GM23338 (cell line): ENCODE measurements at regions not wholly inside any gene's neighbourhood (a gene's known extent, or its start where the extent isn't known, plus 50 kb on each side); places are given as distances from the start of the nearest gene placed in this dataset.

Experiments
- CREB1 ChIP-seq: fragments of 250-450 bp; sonication (Bioruptor Pico); IDR thresholded peaks from 2 replicates; pipeline ENCODE4 v1.5.0; 2020; ENCODE audit warnings: low read depth, mild to moderate bottlenecking, moderate library complexity
- EZH2 ChIP-seq: fragments of 200-600 bp; sonication (generic); IDR thresholded peaks from one replicate; pipeline ENCODE4 v1.8.0; 2017; ENCODE audit warnings: antibody characterized with exemption, mild to moderate bottlenecking, low read depth; ENCODE audit not compliant: unreplicated experiment
- EZH2phosphoT487 ChIP-seq: fragments of 200-600 bp; sonication (generic); IDR thresholded peaks from one replicate; pipeline ENCODE4 v1.8.1; 2018; ENCODE audit warnings: antibody characterized with exemption; ENCODE audit not compliant: unreplicated experiment
- JUNB ChIP-seq: IDR thresholded peaks from one replicate; pipeline ENCODE4 v1.6.1; 2016; ENCODE audit warnings: antibody characterized with exemption; ENCODE audit not compliant: unreplicated experiment
- NANOG ChIP-seq: IDR thresholded peaks from 2 replicates; pipeline ENCODE4 v1.6.1; 2016; ENCODE audit warnings: antibody characterized with exemption, borderline replicate concordance
- POLR2AphosphoS5 ChIP-seq: IDR thresholded peaks from 2 replicates; pipeline ENCODE4 v1.6.1; 2016; ENCODE audit warnings: antibody characterized with exemption, low read depth
- REST ChIP-seq: IDR thresholded peaks from one replicate; pipeline ENCODE4 v1.6.1; 2018; ENCODE audit warnings: antibody characterized with exemption; ENCODE audit not compliant: unreplicated experiment
- STAT1 ChIP-seq: IDR thresholded peaks from one replicate; pipeline ENCODE4 v1.6.1; 2016; ENCODE audit warnings: antibody characterized with exemption; ENCODE audit not compliant: unreplicated experiment
- ZNF114 ChIP-seq: fragments of 250-450 bp; sonication (Bioruptor Pico); IDR thresholded peaks from 2 replicates; pipeline ENCODE4 v1.5.0; 2020; ENCODE audit warnings: mild to moderate bottlenecking, moderate library complexity
- ZNF331 ChIP-seq: fragments of 250-450 bp; sonication (Bioruptor Pico); IDR thresholded peaks from 2 replicates; pipeline ENCODE4 v1.5.0; 2020; ENCODE audit warnings: low read depth, mild to moderate bottlenecking, moderate library complexity
- TF ChIP-seq, protein P1 (sequence below), 2 experiments: fragments of 200-600 bp in 1 of 2; sonication (generic) in 1 of 2; conservative IDR thresholded peaks; 2 replicates each; pipeline versions ENCODE4 v1.5.1 to v1.6.1; 2016 to 2017; ENCODE audit warnings: antibody characterized with exemption in 2 of 2, low read depth in 2 of 2, mild to moderate bottlenecking in 2 of 2, moderate library complexity in 1 of 2
- TF ChIP-seq, protein P2 (sequence below): fragments of 250-450 bp; sonication (Bioruptor Pico); IDR thresholded peaks from 2 replicates; pipeline ENCODE4 v1.5.0; 2020; ENCODE audit warnings: mild to moderate bottlenecking, moderate library complexity
- TF ChIP-seq, protein P3 (sequence below): IDR thresholded peaks from 2 replicates; pipeline ENCODE4 v1.6.1; 2016; ENCODE audit warnings: antibody characterized with exemption

GRCh38 chr1:54460861-54461387, 54.7 kb upstream of the SSBP3 start:
- TF ChIP-seq REST (no peak), POLR2AphosphoS5 (no peak), EZH2 (no peak), CREB1 (CRISPR knock-in tag) (no peak), STAT1 (no peak), NANOG (no peak), JUNB (no peak), EZH2phosphoT487 (no peak), ZNF114 (CRISPR knock-in tag) (no peak), ZNF331 (CRISPR knock-in tag) (no peak)
- TF ChIP-seq, protein P1, sequence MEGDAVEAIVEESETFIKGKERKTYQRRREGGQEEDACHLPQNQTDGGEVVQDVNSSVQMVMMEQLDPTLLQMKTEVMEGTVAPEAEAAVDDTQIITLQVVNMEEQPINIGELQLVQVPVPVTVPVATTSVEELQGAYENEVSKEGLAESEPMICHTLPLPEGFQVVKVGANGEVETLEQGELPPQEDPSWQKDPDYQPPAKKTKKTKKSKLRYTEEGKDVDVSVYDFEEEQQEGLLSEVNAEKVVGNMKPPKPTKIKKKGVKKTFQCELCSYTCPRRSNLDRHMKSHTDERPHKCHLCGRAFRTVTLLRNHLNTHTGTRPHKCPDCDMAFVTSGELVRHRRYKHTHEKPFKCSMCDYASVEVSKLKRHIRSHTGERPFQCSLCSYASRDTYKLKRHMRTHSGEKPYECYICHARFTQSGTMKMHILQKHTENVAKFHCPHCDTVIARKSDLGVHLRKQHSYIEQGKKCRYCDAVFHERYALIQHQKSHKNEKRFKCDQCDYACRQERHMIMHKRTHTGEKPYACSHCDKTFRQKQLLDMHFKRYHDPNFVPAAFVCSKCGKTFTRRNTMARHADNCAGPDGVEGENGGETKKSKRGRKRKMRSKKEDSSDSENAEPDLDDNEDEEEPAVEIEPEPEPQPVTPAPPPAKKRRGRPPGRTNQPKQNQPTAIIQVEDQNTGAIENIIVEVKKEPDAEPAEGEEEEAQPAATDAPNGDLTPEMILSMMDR (conservative IDR thresholded peaks at IDR 0.05; ENCODE audit: low read depth in 2 of 2), result no peak
- TF ChIP-seq, protein P2, sequence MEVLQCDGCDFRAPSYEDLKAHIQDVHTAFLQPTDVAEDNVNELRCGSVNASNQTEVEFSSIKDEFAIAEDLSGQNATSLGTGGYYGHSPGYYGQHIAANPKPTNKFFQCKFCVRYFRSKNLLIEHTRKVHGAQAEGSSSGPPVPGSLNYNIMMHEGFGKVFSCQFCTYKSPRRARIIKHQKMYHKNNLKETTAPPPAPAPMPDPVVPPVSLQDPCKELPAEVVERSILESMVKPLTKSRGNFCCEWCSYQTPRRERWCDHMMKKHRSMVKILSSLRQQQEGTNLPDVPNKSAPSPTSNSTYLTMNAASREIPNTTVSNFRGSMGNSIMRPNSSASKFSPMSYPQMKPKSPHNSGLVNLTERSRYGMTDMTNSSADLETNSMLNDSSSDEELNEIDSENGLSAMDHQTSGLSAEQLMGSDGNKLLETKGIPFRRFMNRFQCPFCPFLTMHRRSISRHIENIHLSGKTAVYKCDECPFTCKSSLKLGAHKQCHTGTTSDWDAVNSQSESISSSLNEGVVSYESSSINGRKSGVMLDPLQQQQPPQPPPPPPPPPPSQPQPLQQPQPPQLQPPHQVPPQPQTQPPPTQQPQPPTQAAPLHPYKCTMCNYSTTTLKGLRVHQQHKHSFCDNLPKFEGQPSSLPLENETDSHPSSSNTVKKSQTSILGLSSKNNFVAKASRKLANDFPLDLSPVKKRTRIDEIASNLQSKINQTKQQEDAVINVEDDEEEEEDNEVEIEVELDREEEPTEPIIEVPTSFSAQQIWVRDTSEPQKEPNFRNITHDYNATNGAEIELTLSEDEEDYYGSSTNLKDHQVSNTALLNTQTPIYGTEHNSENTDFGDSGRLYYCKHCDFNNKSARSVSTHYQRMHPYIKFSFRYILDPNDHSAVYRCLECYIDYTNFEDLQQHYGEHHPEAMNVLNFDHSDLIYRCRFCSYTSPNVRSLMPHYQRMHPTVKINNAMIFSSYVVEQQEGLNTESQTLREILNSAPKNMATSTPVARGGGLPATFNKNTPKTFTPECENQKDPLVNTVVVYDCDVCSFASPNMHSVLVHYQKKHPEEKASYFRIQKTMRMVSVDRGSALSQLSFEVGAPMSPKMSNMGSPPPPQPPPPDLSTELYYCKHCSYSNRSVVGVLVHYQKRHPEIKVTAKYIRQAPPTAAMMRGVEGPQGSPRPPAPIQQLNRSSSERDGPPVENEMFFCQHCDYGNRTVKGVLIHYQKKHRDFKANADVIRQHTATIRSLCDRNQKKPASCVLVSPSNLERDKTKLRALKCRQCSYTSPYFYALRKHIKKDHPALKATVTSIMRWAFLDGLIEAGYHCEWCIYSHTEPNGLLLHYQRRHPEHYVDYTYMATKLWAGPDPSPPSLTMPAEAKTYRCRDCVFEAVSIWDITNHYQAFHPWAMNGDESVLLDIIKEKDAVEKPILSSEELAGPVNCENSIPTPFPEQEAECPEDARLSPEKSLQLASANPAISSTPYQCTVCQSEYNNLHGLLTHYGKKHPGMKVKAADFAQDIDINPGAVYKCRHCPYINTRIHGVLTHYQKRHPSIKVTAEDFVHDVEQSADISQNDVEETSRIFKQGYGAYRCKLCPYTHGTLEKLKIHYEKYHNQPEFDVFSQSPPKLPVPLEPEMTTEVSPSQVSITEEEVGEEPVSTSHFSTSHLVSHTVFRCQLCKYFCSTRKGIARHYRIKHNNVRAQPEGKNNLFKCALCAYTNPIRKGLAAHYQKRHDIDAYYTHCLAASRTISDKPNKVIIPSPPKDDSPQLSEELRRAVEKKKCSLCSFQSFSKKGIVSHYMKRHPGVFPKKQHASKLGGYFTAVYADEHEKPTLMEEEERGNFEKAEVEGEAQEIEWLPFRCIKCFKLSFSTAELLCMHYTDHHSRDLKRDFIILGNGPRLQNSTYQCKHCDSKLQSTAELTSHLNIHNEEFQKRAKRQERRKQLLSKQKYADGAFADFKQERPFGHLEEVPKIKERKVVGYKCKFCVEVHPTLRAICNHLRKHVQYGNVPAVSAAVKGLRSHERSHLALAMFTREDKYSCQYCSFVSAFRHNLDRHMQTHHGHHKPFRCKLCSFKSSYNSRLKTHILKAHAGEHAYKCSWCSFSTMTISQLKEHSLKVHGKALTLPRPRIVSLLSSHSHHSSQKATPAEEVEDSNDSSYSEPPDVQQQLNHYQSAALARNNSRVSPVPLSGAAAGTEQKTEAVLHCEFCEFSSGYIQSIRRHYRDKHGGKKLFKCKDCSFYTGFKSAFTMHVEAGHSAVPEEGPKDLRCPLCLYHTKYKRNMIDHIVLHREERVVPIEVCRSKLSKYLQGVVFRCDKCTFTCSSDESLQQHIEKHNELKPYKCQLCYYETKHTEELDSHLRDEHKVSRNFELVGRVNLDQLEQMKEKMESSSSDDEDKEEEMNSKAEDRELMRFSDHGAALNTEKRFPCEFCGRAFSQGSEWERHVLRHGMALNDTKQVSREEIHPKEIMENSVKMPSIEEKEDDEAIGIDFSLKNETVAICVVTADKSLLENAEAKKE, result no peak
- TF ChIP-seq, protein P3, sequence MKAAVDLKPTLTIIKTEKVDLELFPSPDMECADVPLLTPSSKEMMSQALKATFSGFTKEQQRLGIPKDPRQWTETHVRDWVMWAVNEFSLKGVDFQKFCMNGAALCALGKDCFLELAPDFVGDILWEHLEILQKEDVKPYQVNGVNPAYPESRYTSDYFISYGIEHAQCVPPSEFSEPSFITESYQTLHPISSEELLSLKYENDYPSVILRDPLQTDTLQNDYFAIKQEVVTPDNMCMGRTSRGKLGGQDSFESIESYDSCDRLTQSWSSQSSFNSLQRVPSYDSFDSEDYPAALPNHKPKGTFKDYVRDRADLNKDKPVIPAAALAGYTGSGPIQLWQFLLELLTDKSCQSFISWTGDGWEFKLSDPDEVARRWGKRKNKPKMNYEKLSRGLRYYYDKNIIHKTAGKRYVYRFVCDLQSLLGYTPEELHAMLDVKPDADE, result no peak
